Endothelial cell of umbilical vein (primary cell): ENCODE measurements at regions not wholly inside any gene's neighbourhood (a gene's known extent, or its start where the extent isn't known, plus 50 kb on each side); places are given as distances from the start of the nearest gene placed in this dataset.

ENCODE experiments used
- BruUV-seq: library from RNA; stranded (reverse); fragments of 400-500 nt; replicated peaks from 2 replicates; lab custom pipeline; 2021; lab: Mats Ljungman, UMichigan
- CTCF ChIA-PET: fragments of 300-600, 350-600 bp; sonication (Branson Sonifier 250); formaldehyde crosslinking; loops from one replicate; lab custom pipeline; 2021; ENCODE audit warnings: antibody characterized with exemption, inconsistent platforms; lab: Charles Lee
- POLR2A ChIA-PET: fragments of 300-600, 350-600 bp; sonication (Branson Sonifier 250); formaldehyde crosslinking; loops from one replicate; lab custom pipeline; 2021; ENCODE audit warnings: antibody characterized with exemption, inconsistent platforms; lab: Charles Lee
- DNase-seq: peaks from one replicate; pipeline ENCODE4 v3.0.0-alpha.2; 2011; ENCODE audit warnings: low read depth, low spot score
- FAIRE-seq: peaks from 2 replicates; lab custom pipeline; 2011; peaks lifted over from hg19 to GRCh38; lab: Jason Lieb, UNC
- H2AFZ ChIP-seq: 2 replicates; pipeline ENCODE4 v1.6.0; 2012; ENCODE audit warnings: low read depth, low read length, control low read depth, inconsistent platforms
- H3K27ac ChIP-seq: 2 replicates; pipeline ENCODE4 v1.5.1; 2011; ENCODE audit warnings: low read depth, mild to moderate bottlenecking, control low read depth, low read length, moderate library complexity; ENCODE audit not compliant: insufficient read depth
- H3K27me3 ChIP-seq, 2 experiments: 2 replicates each; pipeline versions ENCODE4 v1.6.0 to v1.6.1; 2011; ENCODE audit warnings: low read length in 2 of 2, mixed read lengths in 1 of 2; ENCODE audit not compliant: control insufficient read depth in 2 of 2, insufficient read depth in 2 of 2
- H3K36me3 ChIP-seq, 2 experiments: 2 replicates in 1 of 2; 3 replicates in 1 of 2; pipeline ENCODE4 v1.5.1; 2011; ENCODE audit warnings: low read length in 2 of 2, mild to moderate bottlenecking in 1 of 2, moderate library complexity in 1 of 2; ENCODE audit not compliant: control insufficient read depth in 2 of 2, insufficient read depth in 2 of 2; ENCODE audit errors: extremely low read depth in 1 of 2
- H3K4me1 ChIP-seq: 3 replicates; pipeline ENCODE4 v1.5.1; 2011; ENCODE audit warnings: mild to moderate bottlenecking, low read length; ENCODE audit not compliant: control insufficient read depth, insufficient read depth; ENCODE audit errors: extremely low read depth
- H3K4me2 ChIP-seq: 2 replicates; pipeline ENCODE4 v1.6.1; 2011; ENCODE audit warnings: low read length, control low read depth, mixed read lengths; ENCODE audit not compliant: insufficient read depth
- H3K4me3 ChIP-seq, 3 experiments: fragments of 200-600 bp in 1 of 3; sonication (generic), shearing (Covaris generic) in 1 of 3; replicated peaks in 1 of 3; 2 replicates each; pipeline ENCODE4 v1.5.1; 2011 to 2016; ENCODE audit warnings: control low read depth in 3 of 3, low read length in 3 of 3, mild to moderate bottlenecking in 2 of 3, inconsistent platforms in 1 of 3, low read depth in 1 of 3, moderate library complexity in 1 of 3; ENCODE audit not compliant: insufficient read depth in 1 of 3
- H3K79me2 ChIP-seq: 2 replicates; pipeline ENCODE4 v1.6.0; 2012; ENCODE audit warnings: low read length, inconsistent platforms; ENCODE audit not compliant: control insufficient read depth, insufficient read depth
- H3K9ac ChIP-seq: replicated peaks from 2 replicates; pipeline ENCODE3; 2011; ENCODE audit warnings: low read length, control low read depth; ENCODE audit not compliant: insufficient read depth; ENCODE audit errors: extremely low read depth
- H3K9me1 ChIP-seq: replicated peaks from 3 replicates; pipeline ENCODE4 v1.6.0; 2011; ENCODE audit warnings: mild to moderate bottlenecking, low read length; ENCODE audit not compliant: control insufficient read depth, insufficient read depth; ENCODE audit errors: extremely low read depth
- H3K9me3 ChIP-seq: replicated peaks from 2 replicates; pipeline ENCODE4 v1.5.1; 2012; ENCODE audit warnings: low read length, inconsistent platforms; ENCODE audit not compliant: control insufficient read depth, insufficient read depth
- H4K20me1 ChIP-seq: replicated peaks from 2 replicates; pipeline ENCODE3; 2011; ENCODE audit warnings: mild to moderate bottlenecking, low read length; ENCODE audit not compliant: control insufficient read depth, insufficient read depth; ENCODE audit errors: extremely low read depth
- CTCF ChIP-seq, 2 donors: IDR thresholded peaks; 1 replicate in 1 of 2; 2 replicates in 1 of 2; pipeline ENCODE4 v1.5.1; 2011; ENCODE audit warnings: low read length in 2 of 2, mild to moderate bottlenecking in 2 of 2, moderate library complexity in 2 of 2, control low read depth in 1 of 2, inconsistent platforms in 1 of 2, low read depth in 1 of 2; ENCODE audit not compliant: insufficient read depth in 1 of 2; ENCODE audit errors: extremely low read depth in 1 of 2
- EZH2 ChIP-seq: IDR thresholded peaks from 2 replicates; pipeline ENCODE4 v1.6.1; 2012; ENCODE audit warnings: borderline replicate concordance, low read depth, mild to moderate bottlenecking, moderate library complexity, low read length, inconsistent platforms; ENCODE audit not compliant: severe bottlenecking
- FOS ChIP-seq: IDR thresholded peaks from 2 replicates; pipeline ENCODE4 v1.6.1; 2011; ENCODE audit warnings: mild to moderate bottlenecking, low read length, moderate library complexity, borderline replicate concordance; ENCODE audit not compliant: insufficient read depth
- GATA2 ChIP-seq: IDR thresholded peaks from 2 replicates; pipeline ENCODE4 v1.7.0; 2011; ENCODE audit warnings: low read depth, mild to moderate bottlenecking, moderate library complexity, mixed read lengths, low read length; ENCODE audit not compliant: insufficient read length, insufficient read depth
- JUN ChIP-seq: IDR thresholded peaks from 2 replicates; pipeline ENCODE4 v1.6.1; 2011; ENCODE audit warnings: borderline replicate concordance, low read depth; ENCODE audit not compliant: insufficient read length, insufficient read depth
- MYC ChIP-seq: IDR thresholded peaks from one replicate; pipeline ENCODE4 v1.6.1; 2011; ENCODE audit warnings: mild to moderate bottlenecking, low read depth, low read length
- POLR2A ChIP-seq: IDR thresholded peaks from 2 replicates; pipeline ENCODE4 v1.6.1; 2012; ENCODE audit warnings: low read depth, mild to moderate bottlenecking, control low read depth, low read length
- dilution Hi-C: fragments of 300-500 bp; cut with MboI; formaldehyde crosslinking; loops from one replicate; pipeline ENCODE4 v1.15.0; 2019; ENCODE audit warnings: low sequenced_read_pairs; ENCODE audit not compliant: extremely low pct_ligation_motif_present
- intact Hi-C: fragments of 100-400 bp; cut with micrococcal nuclease; formaldehyde crosslinking; loops from one replicate; pipeline ENCODE4 v1.10.0; 2022
- TF ChIP-seq, protein P1 (sequence below): IDR thresholded peaks from 2 replicates; pipeline ENCODE4 v1.6.1; 2011; ENCODE audit not compliant: insufficient read depth, insufficient read length

DNA sequence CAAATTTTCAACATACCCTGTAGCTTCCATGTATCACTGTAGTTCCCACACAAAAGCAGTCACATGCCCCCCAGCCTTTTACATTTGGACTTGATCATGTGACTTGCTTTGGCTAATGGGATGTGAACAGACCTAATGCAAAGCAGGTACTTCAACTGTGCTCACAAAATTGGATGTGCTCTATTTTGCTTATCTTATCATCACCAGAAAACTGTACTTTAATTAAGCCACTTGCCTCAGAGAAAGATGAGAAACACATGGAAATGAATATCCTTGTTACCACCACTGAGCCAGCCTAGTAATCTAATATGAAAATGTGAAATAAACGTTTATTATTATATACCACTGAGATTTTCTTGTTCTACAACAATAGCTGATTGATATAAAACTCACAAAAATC, 402.7 kb upstream of the HTR2C start:
- no peak overlapping the region for H3K4me3 ChIP-seq
- H3K27me3 ChIP-seq: no peaks in the 10 kb centered on the region
- DNase-seq (no peak), FAIRE-seq (peak; percentile 77)
- ChIA-PET CTCF (no interaction called here), POLR2A (no interaction called here)
- no peak overlapping the region for H3K9ac ChIP-seq
- no peak overlapping the region for H3K4me2 ChIP-seq
- intact Hi-C loops (no loop called here), dilution Hi-C loops (no loop called here)
- H3K36me3 ChIP-seq: no peaks in the 10 kb centered on the region
- no peaks in the 10 kb centered on the region for H3K4me1 ChIP-seq
- BruUV-seq: no TSS peak
- H3K9me3 ChIP-seq: no peaks in the 10 kb centered on the region
- H3K9me1 ChIP-seq: no peaks in the 10 kb centered on the region
- H2AFZ ChIP-seq: no peak overlapping the region
- TF ChIP-seq FOS (no peak), JUN (no peak), EZH2 (no peak), CTCF (IDR thresholded peaks at IDR 0.05; ENCODE audit: extremely low read depth in 1 of 2, insufficient read depth in 1 of 2, low read depth in 1 of 2, low read length in 2 of 2) (no peak), MYC (no peak)
- no peaks in the 10 kb centered on the region for H3K79me2 ChIP-seq
- no peak overlapping the region for H3K27ac ChIP-seq
- H4K20me1 ChIP-seq: no peaks in the 10 kb centered on the region

DNA sequence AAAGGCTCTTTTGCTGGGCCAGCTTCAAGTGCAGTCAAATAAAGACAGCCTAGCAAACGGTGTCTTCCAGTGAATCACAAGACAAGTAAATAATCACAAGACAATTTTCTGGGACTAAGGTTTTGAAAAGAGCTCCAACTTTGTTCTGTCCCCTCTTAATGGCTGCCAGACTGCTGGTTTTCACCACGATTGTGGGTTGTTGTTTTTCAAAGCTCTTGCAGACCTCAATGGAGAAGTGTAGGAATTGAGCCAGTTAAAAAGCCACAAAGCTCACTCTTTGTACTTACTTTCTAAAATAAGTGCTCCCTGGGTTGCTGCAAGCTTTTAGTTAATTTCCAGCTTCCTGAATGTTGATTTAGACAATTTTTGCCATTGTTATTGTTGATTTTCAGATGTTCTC, 405.8 kb upstream of the HTR2C start:
- intact Hi-C loops: no loop called here
- H3K9me3 ChIP-seq: no peaks in the 10 kb centered on the region
- no peak overlapping the region for H3K4me3 ChIP-seq
- BruUV-seq: no TSS peak
- POLR2A ChIA-PET: no interaction called here
- no peaks in the 10 kb centered on the region for H3K27me3 ChIP-seq
- H4K20me1 ChIP-seq: no peaks in the 10 kb centered on the region
- H3K36me3 ChIP-seq: no peaks in the 10 kb centered on the region
- H3K27ac ChIP-seq: no peak overlapping the region
- no peak for FAIRE-seq
- no peak for DNase-seq
- H3K9ac ChIP-seq: no peak overlapping the region
- H3K9me1 ChIP-seq: no peaks in the 10 kb centered on the region
- TF ChIP-seq GATA2 (no peak), CTCF (IDR thresholded peaks at IDR 0.05; ENCODE audit: extremely low read depth in 1 of 2, insufficient read depth in 1 of 2, low read depth in 1 of 2, low read length in 2 of 2) (no peak), MYC (no peak), EZH2 (no peak), POLR2A (no peak), FOS (no peak), JUN (no peak)
- TF ChIP-seq, protein P1, sequence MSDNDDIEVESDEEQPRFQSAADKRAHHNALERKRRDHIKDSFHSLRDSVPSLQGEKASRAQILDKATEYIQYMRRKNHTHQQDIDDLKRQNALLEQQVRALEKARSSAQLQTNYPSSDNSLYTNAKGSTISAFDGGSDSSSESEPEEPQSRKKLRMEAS: no peak
- H3K79me2 ChIP-seq: no peaks in the 10 kb centered on the region
- dilution Hi-C loops: no loop called here
- no peak overlapping the region for H2AFZ ChIP-seq
- CTCF ChIA-PET: no interaction called here
- H3K4me1 ChIP-seq: no peaks in the 10 kb centered on the region
- no peak overlapping the region for H3K4me2 ChIP-seq
